Heart left ventricle (tissue), 16 donors: ENCODE measurements at regions not wholly inside any gene's neighbourhood (a gene's known extent, or its start where the extent isn't known, plus 50 kb on each side); places are given as distances from the start of the nearest gene placed in this dataset.

Experiments used
- ATAC-seq, 4 donors: fragments of 200-7000 bp; cut with Tn5 transposase; one replicate each; pipeline ENCODE4 v1.9.1; 2020 to 2022; ENCODE audit warnings: moderate library complexity in 4 of 4, mild to moderate bottlenecking in 3 of 4, moderate number of reproducible peaks in 1 of 4
- DNase-seq, 5 donors: peaks; one replicate each; pipeline ENCODE4 v3.0.0-alpha.2; 2020
- H3K27ac ChIP-seq, 12 donors: fragments of 200-600 bp; sonication (generic) in 4 of 12; one replicate each; pipeline versions ENCODE4 v1.5.0 to v1.8.0; 2016 to 2022; ENCODE audit warnings: mild to moderate bottlenecking in 2 of 12
- H3K27me3 ChIP-seq, 9 donors: fragments of 200-600 bp; sonication (generic) in 2 of 9; one replicate each; pipeline versions ENCODE4 v1.5.1 to v1.8.0; 2016 to 2022; ENCODE audit warnings: mild to moderate bottlenecking in 3 of 9
- H3K36me3 ChIP-seq, 9 donors: fragments of 200-600 bp; sonication (generic) in 2 of 9; one replicate each; pipeline versions ENCODE4 v1.5.0 to v1.8.0; 2018 to 2022; ENCODE audit warnings: mild to moderate bottlenecking in 2 of 9
- H3K4me1 ChIP-seq, 12 donors: fragments of 200-600 bp; sonication (generic) in 4 of 12; one replicate each; pipeline versions ENCODE4 v1.5.0 to v1.8.0; 2016 to 2022; ENCODE audit warnings: mild to moderate bottlenecking in 3 of 12
- H3K4me3 ChIP-seq, 12 donors: fragments of 200-600 bp; sonication (generic) in 4 of 12; one replicate each; pipeline versions ENCODE4 v1.5.0 to v1.8.0; 2017 to 2022; ENCODE audit warnings: mild to moderate bottlenecking in 9 of 12, moderate library complexity in 4 of 12
- H3K9me3 ChIP-seq, 12 donors: fragments of 200-600 bp; sonication (generic) in 4 of 12; one replicate each; pipeline versions ENCODE4 v1.5.0 to v1.8.0; 2016 to 2022; ENCODE audit warnings: mild to moderate bottlenecking in 1 of 12
- CTCF ChIP-seq, 12 donors: fragments of 200-600 bp; sonication (generic) in 4 of 12; IDR thresholded peaks; one replicate each; pipeline versions ENCODE4 v1.5.0 to v1.8.0; 2018 to 2022; ENCODE audit warnings: antibody characterized with exemption in 12 of 12, mild to moderate bottlenecking in 5 of 12
- POLR2A ChIP-seq, 2 donors: fragments of 450-650 bp; IDR thresholded peaks; one replicate each; pipeline ENCODE4 v1.6.1; 2017; ENCODE audit warnings: antibody characterized with exemption in 2 of 2, mild to moderate bottlenecking in 2 of 2, moderate library complexity in 2 of 2
- WGBS, 4 donors: extraction: QIAGEN DNeasy Blood & Tissue Kit in 2 of 4; methylation state at CpG; one replicate each; pipeline versions ENCODE4 v1.1.5 to v1.1.7; 2013 to 2018; 5-methylcytosine and 5-hydroxymethylcytosine counted together
- intact Hi-C, 10 donors: fragments of 100-400 bp; cut with DNase I; formaldehyde crosslinking; loops; one replicate each; pipeline versions ENCODE4 v1.11.1 to v1.14.2; 2022
- donor health status: ischemic (EF 13 %, LVEDD 7.1; RV severe dilation, severe dysfunction).
- donor health status: healthy with polysubstance abuse.
- donor health status: DM: no; HTN: yes; CAD: no.
- donor health status: DM: no; HTN: no; CAD: no.
- donor health status: ischemic (EF 25% LVEDD 6.9; RV normal size, moderate dysfunction).
- donor health status: ischemic (EF 25% LVEDD 5.7; RV mildly dilated, moderate dysfunction).
- donor health status: healthy.
- donor health status: DM: yes; HTN: yes; CAD: no.
- donor health status: ischemic (EF 35%, LVEDD 5.7; RV mildly dilated, moderate dysfunction).
- donor health status: nonischemic (EF 11% LVEDD 7.7; RV severe dilation, severe dysfunction).
- donor health status: DM: yes; HTN: yes; CAD: no.
- donor health status: PGD.
- donor health status: ischemic (EF 29% LVEDD 5.4; RV normal size, mild dysfunction).
- donor health status: nonischemic (EF 23%, LVEDD 6.1; RV moderate dilation, normal function).

GRCh38 chr19:29420482-29421195 lies 105.2 kb upstream of the VSTM2B start:
- no peaks in the 10 kb centered on the region for H3K4me1 ChIP-seq
- intact Hi-C loops, result no loop called here
- DNase-seq, result peak in 1 of 5 donors; percentile 14
- ATAC-seq, result no peak
- H3K27me3 ChIP-seq, result peaks cover 0 to 22% (median 0%) of the 10 kb centered on the region in 9 donors
- H3K4me3 ChIP-seq, result no peak overlapping the region
- 78 to 85% (median 81%) methylated on average over 22 of the region's 22 CpGs for WGBS, 4 donors
- H3K9me3 ChIP-seq, result no peaks in the 10 kb centered on the region
- H3K27ac ChIP-seq, result no peak overlapping the region
- TF ChIP-seq CTCF (IDR thresholded peaks at IDR 0.05) (no peak), POLR2A (IDR thresholded peaks at IDR 0.05) (no peak)
- H3K36me3 ChIP-seq, result no peaks in the 10 kb centered on the region

GRCh38 chr19:29421196-29421545 lies 104.6 kb upstream of the VSTM2B start:
- no peaks in the 10 kb centered on the region for H3K4me1 ChIP-seq
- H3K9me3 ChIP-seq, result no peaks in the 10 kb centered on the region
- DNase-seq (peak in 1 of 5 donors; percentile 45), ATAC-seq (no peak)
- intact Hi-C loops, result no loop called here
- 33 to 56% (median 40%) methylated on average over 10 to 11 of the region's 11 CpGs for WGBS, 4 donors
- no peak overlapping the region for H3K4me3 ChIP-seq
- H3K27ac ChIP-seq, result no peak overlapping the region
- peaks cover 0 to 22% (median 0%) of the 10 kb centered on the region in 9 donors for H3K27me3 ChIP-seq
- H3K36me3 ChIP-seq, result no peaks in the 10 kb centered on the region
- TF ChIP-seq POLR2A (IDR thresholded peaks at IDR 0.05) (no peak), CTCF (IDR thresholded peaks at IDR 0.05) (no peak)

DNA sequence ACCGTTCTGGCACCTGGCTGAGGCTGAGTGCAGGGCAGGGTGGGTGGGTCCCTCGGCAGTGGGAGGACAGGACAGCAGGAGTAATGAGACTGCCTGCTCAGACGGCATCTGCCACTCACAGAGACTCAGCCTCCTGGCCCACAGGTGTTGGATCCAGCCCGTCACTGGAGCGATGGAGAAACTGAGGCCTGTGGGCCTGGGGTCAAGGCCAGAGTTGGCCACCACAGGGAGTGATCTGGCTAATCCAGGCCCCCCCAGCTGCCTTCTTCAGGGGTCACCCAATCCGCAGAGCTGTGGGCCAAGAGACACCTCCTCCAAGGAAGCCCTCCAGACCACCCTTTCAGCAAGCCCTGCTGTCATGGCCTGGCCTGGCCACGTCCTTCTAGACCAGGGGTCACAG lies 103.7 kb upstream of the VSTM2B start:
- no peaks in the 10 kb centered on the region for H3K36me3 ChIP-seq
- ATAC-seq, result no peak
- intact Hi-C loops, result no loop called here

More for the DNA sequence above, 103.7 kb upstream of the VSTM2B start:
- Histone ChIP-seq H3K27ac (no peak overlapping the region), H3K9me3 (no peaks in the 10 kb centered on the region), H3K27me3 (peaks cover 0 to 22% (median 0%) of the 10 kb centered on the region in 9 donors), H3K4me1 (no peaks in the 10 kb centered on the region), H3K4me3 (no peak overlapping the region)
- peak in 1 of 5 donors; percentile 23 for DNase-seq
- TF ChIP-seq CTCF (IDR thresholded peaks at IDR 0.05), result no peak
- no peak for TF ChIP-seq POLR2A (IDR thresholded peaks at IDR 0.05)
- WGBS, 4 donors, result 49 to 72% (median 67%) methylated on average over 5 to 7 of the region's 7 CpGs
